Trophoblast cell (in vitro differentiated cells and primary cell): ENCODE measurements at regions not wholly inside any gene's neighbourhood (a gene's known extent, or its start where the extent isn't known, plus 50 kb on each side); places are given as distances from the start of the nearest gene placed in this dataset.

Experiments
- DNase-seq, 2 donors: peaks; one replicate each; pipeline ENCODE4 v3.0.0-alpha.2; 2016
- H2AFZ ChIP-seq: 2 replicates; pipeline ENCODE4 v1.6.1; 2013; ENCODE audit warnings: low read length, moderate library complexity, mild to moderate bottlenecking; ENCODE audit not compliant: insufficient read depth, poor library complexity
- H2AK5ac ChIP-seq: 2 replicates; pipeline ENCODE4 v1.6.1; 2013; ENCODE audit warnings: mild to moderate bottlenecking, low read length
- H2BK120ac ChIP-seq: 2 replicates; pipeline ENCODE4 v1.6.1; 2013; ENCODE audit warnings: low read length, mild to moderate bottlenecking, moderate library complexity; ENCODE audit not compliant: insufficient read depth, poor library complexity
- H2BK12ac ChIP-seq: 2 replicates; pipeline ENCODE4 v1.6.1; 2013; ENCODE audit warnings: mild to moderate bottlenecking, low read length, moderate library complexity
- H2BK5ac ChIP-seq: 2 replicates; pipeline ENCODE4 v1.6.1; 2013; ENCODE audit warnings: low read length, low read depth, moderate library complexity, mild to moderate bottlenecking; ENCODE audit not compliant: poor library complexity
- H3K14ac ChIP-seq: 2 replicates; pipeline ENCODE4 v1.6.1; 2013; ENCODE audit warnings: mild to moderate bottlenecking, low read length
- H3K18ac ChIP-seq: 2 replicates; pipeline ENCODE4 v1.6.1; 2013; ENCODE audit warnings: mild to moderate bottlenecking, low read length
- H3K23ac ChIP-seq: 2 replicates; pipeline ENCODE4 v1.6.1; 2013; ENCODE audit warnings: low read length
- H3K27ac ChIP-seq: 2 replicates; pipeline ENCODE4 v1.5.1; 2013; ENCODE audit warnings: low read depth, mild to moderate bottlenecking, inconsistent platforms, low read length, moderate library complexity
- H3K27me3 ChIP-seq: 2 replicates; pipeline ENCODE4 v1.6.1; 2013; ENCODE audit warnings: inconsistent platforms, mild to moderate bottlenecking, low read length, moderate library complexity; ENCODE audit not compliant: insufficient read depth
- H3K36me3 ChIP-seq, 2 experiments: 1 replicate in 1 of 2; 2 replicates in 1 of 2; pipeline ENCODE4 v1.6.1; 2013; ENCODE audit warnings: low read length in 2 of 2, mild to moderate bottlenecking in 2 of 2, moderate library complexity in 1 of 2; ENCODE audit not compliant: insufficient read depth in 2 of 2, control insufficient read depth in 1 of 2
- H3K4ac ChIP-seq: 2 replicates; pipeline ENCODE4 v1.6.1; 2013; ENCODE audit warnings: low read depth, mild to moderate bottlenecking, low read length, moderate library complexity
- H3K4me1 ChIP-seq, 2 experiments: 1 replicate in 1 of 2; 2 replicates in 1 of 2; pipeline ENCODE4 v1.6.1; 2013; ENCODE audit warnings: low read length in 2 of 2, mild to moderate bottlenecking in 2 of 2, moderate library complexity in 1 of 2; ENCODE audit not compliant: insufficient read depth in 2 of 2, control insufficient read depth in 1 of 2
- H3K4me2 ChIP-seq: 2 replicates; pipeline ENCODE4 v1.6.1; 2013; ENCODE audit warnings: inconsistent platforms, mild to moderate bottlenecking, low read length, moderate library complexity
- H3K4me3 ChIP-seq: 2 replicates; pipeline ENCODE4 v1.5.1; 2013; ENCODE audit warnings: mild to moderate bottlenecking, low read depth, low read length, inconsistent platforms
- H3K79me1 ChIP-seq: one replicate; pipeline ENCODE4 v1.6.1; 2013; ENCODE audit warnings: low read length
- H3K79me2 ChIP-seq: 2 replicates; pipeline ENCODE4 v1.6.1; 2013; ENCODE audit warnings: low read length, mild to moderate bottlenecking; ENCODE audit not compliant: control insufficient read depth, insufficient read depth, poor library complexity
- H3K9ac ChIP-seq: 2 replicates; pipeline ENCODE4 v1.6.1; 2013; ENCODE audit warnings: mild to moderate bottlenecking, low read length
- H3K9me3 ChIP-seq: 2 replicates; pipeline ENCODE4 v1.6.1; 2013; ENCODE audit warnings: low read depth, mild to moderate bottlenecking, control low read depth, inconsistent platforms, low read length; ENCODE audit not compliant: insufficient read depth
- H4K12ac ChIP-seq: 2 replicates; pipeline ENCODE4 v1.6.1; 2013; ENCODE audit warnings: low read depth, mild to moderate bottlenecking, low read length, moderate library complexity
- H4K8ac ChIP-seq: 2 replicates; pipeline ENCODE4 v1.6.1; 2013; ENCODE audit warnings: low read depth, mild to moderate bottlenecking, low read length, moderate library complexity
- H4K91ac ChIP-seq: one replicate; pipeline ENCODE4 v1.6.1; 2013; ENCODE audit warnings: low read depth, mild to moderate bottlenecking, low read length, moderate library complexity
- WGBS: extraction: QIAGEN DNeasy Blood & Tissue Kit; methylation state at CpG from one replicate; pipeline ENCODE4 v1.1.7; 2013; ENCODE audit warnings: missing lambda C conversion rate; ENCODE audit not compliant: insufficient read length, insufficient coverage; ENCODE audit errors: extremely low coverage; 5-methylcytosine and 5-hydroxymethylcytosine counted together

GRCh38 chr12:84562331-84562730 is 350.3 kb downstream of the SLC6A15 start:
- H4K8ac ChIP-seq, result no peak overlapping the region
- no peak overlapping the region for H4K91ac ChIP-seq
- H2AFZ ChIP-seq, result no peak overlapping the region
- no peak overlapping the region for H3K18ac ChIP-seq
- no peak overlapping the region for H3K4ac ChIP-seq
- H3K4me2 ChIP-seq, result no peak overlapping the region
- H3K36me3 ChIP-seq, result no peaks in the 10 kb centered on the region
- DNase-seq, result no peak
- H3K27me3 ChIP-seq, result no peaks in the 10 kb centered on the region
- no peak overlapping the region for H2BK5ac ChIP-seq
- H4K12ac ChIP-seq, result no peak overlapping the region
- no peak overlapping the region for H2BK120ac ChIP-seq
- no peaks in the 10 kb centered on the region for H3K79me1 ChIP-seq
- H3K9ac ChIP-seq, result no peak overlapping the region
- H3K4me1 ChIP-seq, result no peaks in the 10 kb centered on the region
- no CpG with 5 or more reads among the region's 3 CpGs for WGBS
- no peaks in the 10 kb centered on the region for H3K9me3 ChIP-seq
- no peaks in the 10 kb centered on the region for H3K79me2 ChIP-seq
- H2BK12ac ChIP-seq, result no peak overlapping the region
- H2AK5ac ChIP-seq, result no peak overlapping the region
- H3K14ac ChIP-seq, result no peak overlapping the region
- H3K4me3 ChIP-seq, result no peak overlapping the region
- H3K23ac ChIP-seq, result no peak overlapping the region
- no peak overlapping the region for H3K27ac ChIP-seq

- no peaks in the 10 kb centered on the region for H3K79me2 ChIP-seq
- H4K12ac ChIP-seq, result no peak overlapping the region
- no peak overlapping the region for H2AK5ac ChIP-seq
- H2AFZ ChIP-seq, result no peak overlapping the region
- H3K23ac ChIP-seq, result no peak overlapping the region
- no peaks in the 10 kb centered on the region for H3K27me3 ChIP-seq
- H4K8ac ChIP-seq, result no peak overlapping the region
- no peak overlapping the region for H3K9ac ChIP-seq
- no peak overlapping the region for H3K4me3 ChIP-seq
- no peak overlapping the region for H3K14ac ChIP-seq
- H3K36me3 ChIP-seq, result no peaks in the 10 kb centered on the region
- no peak overlapping the region for H3K27ac ChIP-seq
- H2BK12ac ChIP-seq, result no peak overlapping the region
- DNase-seq, result no peak
- no peak overlapping the region for H3K4ac ChIP-seq
- H4K91ac ChIP-seq, result no peak overlapping the region
- no peaks in the 10 kb centered on the region for H3K79me1 ChIP-seq
- no peak overlapping the region for H3K18ac ChIP-seq
- WGBS, result no CpG with 5 or more reads among the region's 1 CpG
- no peak overlapping the region for H3K4me2 ChIP-seq
- no peaks in the 10 kb centered on the region for H3K4me1 ChIP-seq
- H3K9me3 ChIP-seq, result no peaks in the 10 kb centered on the region
- H2BK120ac ChIP-seq, result no peak overlapping the region
- no peak overlapping the region for H2BK5ac ChIP-seq
These were observed 351.2 kb downstream of the SLC6A15 start for GRCh38 chr12:84561351-84561750.

- Histone ChIP-seq H3K4me1 (no peaks in the 10 kb centered on the region), H4K91ac (no peak overlapping the region), H3K23ac (no peak overlapping the region), H4K12ac (no peak overlapping the region), H3K18ac (no peak overlapping the region), H3K79me2 (no peaks in the 10 kb centered on the region), H3K4me2 (no peak overlapping the region), H2BK120ac (no peak overlapping the region), H3K4ac (no peak overlapping the region), H2BK12ac (no peak overlapping the region), H2AK5ac (no peak overlapping the region), H3K79me1 (no peaks in the 10 kb centered on the region), H3K14ac (no peak overlapping the region), H4K8ac (no peak overlapping the region), H2BK5ac (no peak overlapping the region), H2AFZ (no peak overlapping the region), H3K9ac (no peak overlapping the region), H3K9me3 (no peaks in the 10 kb centered on the region), H3K36me3 (no peaks in the 10 kb centered on the region), H3K27ac (no peak overlapping the region), H3K27me3 (no peaks in the 10 kb centered on the region), H3K4me3 (no peak overlapping the region)
- DNase-seq, result no peak
- no CpG with 5 or more reads among the region's 15 CpGs for WGBS
These were observed 358.3 kb downstream of the SLC6A15 start for GRCh38 chr12:84554199-84554723.

GRCh38 chr12:84553331-84554117 is 359.1 kb downstream of the SLC6A15 start:
- H3K79me1 ChIP-seq, result no peaks in the 10 kb centered on the region
- no peak overlapping the region for H3K4ac ChIP-seq
- H3K14ac ChIP-seq, result no peak overlapping the region
- no peak overlapping the region for H3K18ac ChIP-seq
- H3K36me3 ChIP-seq, result no peaks in the 10 kb centered on the region
- H3K9me3 ChIP-seq, result no peaks in the 10 kb centered on the region
- no CpG with 5 or more reads among the region's 5 CpGs for WGBS
- no peak overlapping the region for H2AFZ ChIP-seq
- no peak overlapping the region for H3K9ac ChIP-seq
- no peak overlapping the region for H3K23ac ChIP-seq
- DNase-seq, result no peak
- H3K4me2 ChIP-seq, result no peak overlapping the region
- H2BK120ac ChIP-seq, result no peak overlapping the region
- H3K4me3 ChIP-seq, result no peak overlapping the region
- no peak overlapping the region for H3K27ac ChIP-seq
- no peak overlapping the region for H4K91ac ChIP-seq
- no peaks in the 10 kb centered on the region for H3K4me1 ChIP-seq
- no peak overlapping the region for H4K8ac ChIP-seq
- H3K79me2 ChIP-seq, result no peaks in the 10 kb centered on the region
- H2BK12ac ChIP-seq, result no peak overlapping the region
- H2BK5ac ChIP-seq, result no peak overlapping the region
- H3K27me3 ChIP-seq, result no peaks in the 10 kb centered on the region
- no peak overlapping the region for H4K12ac ChIP-seq
- no peak overlapping the region for H2AK5ac ChIP-seq
